ENCODE measurements at regions not wholly inside any gene's neighbourhood (a gene's known extent, or its start where the extent isn't known, plus 50 kb on each side); places are given as distances from the start of the nearest gene placed in this dataset.

DNA sequence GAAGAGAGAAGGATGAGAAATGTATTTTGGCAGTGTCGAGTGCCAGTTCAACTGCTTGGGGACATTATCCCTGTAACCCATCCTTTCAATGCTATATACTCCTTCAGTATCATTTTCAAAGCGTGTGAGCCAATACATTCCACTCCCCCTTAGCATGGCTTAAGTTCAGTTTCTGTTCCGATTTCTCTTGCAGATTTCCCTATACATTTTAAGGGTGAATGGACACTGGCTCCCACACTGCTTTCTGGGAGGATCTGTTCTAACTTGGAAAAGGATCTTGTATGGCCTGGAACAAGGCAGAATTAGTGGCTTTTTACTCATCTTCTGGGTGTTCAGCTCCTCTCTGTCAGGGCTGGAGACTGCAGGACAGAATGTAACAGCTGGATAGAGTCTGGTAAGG is 333.8 kb downstream of the HAPSTR1 start:
- TF ChIP-seq POLR2A (IDR thresholded peaks at IDR 0.05; ENCODE audit: low read depth, low read length) (no peak), TAF1 (IDR thresholded peaks at IDR 0.05; ENCODE audit: borderline replicate concordance, low read depth, low read length) (no peak)

Data from GM12892 (cell line).